NOMO-1 (cell line): ENCODE measurements at regions not wholly inside any gene's neighbourhood (a gene's known extent, or its start where the extent isn't known, plus 50 kb on each side); places are given as distances from the start of the nearest gene placed in this dataset.

Source experiments
- DNase-seq, 2 experiments: peaks; one replicate each; lab custom pipeline; 2025; ENCODE audit not compliant: unreplicated experiment in 2 of 2; lab: John Stamatoyannopoulos, UW

GRCh38 chr2:223701761-223702160 is 99.6 kb upstream of the SCG2 start:
- no peak for DNase-seq

GRCh38 chr2:223700221-223700620 is 98.1 kb upstream of the SCG2 start:
- DNase-seq = no peak

- no peak for DNase-seq
These were observed 95.9 kb upstream of the SCG2 start for GRCh38 chr2:223697892-223698645.

- no peak for DNase-seq
These were observed 95.2 kb upstream of the SCG2 start for GRCh38 chr2:223697316-223697891.

GRCh38 chr2:223696719-223697118 is 94.6 kb upstream of the SCG2 start:
- no peak for DNase-seq

GRCh38 chr2:223692191-223692947 is 90.2 kb upstream of the SCG2 start:
- DNase-seq = no peak

GRCh38 chr2:223688094-223688835 is 86.1 kb upstream of the SCG2 start:
- DNase-seq = no peak

- DNase-seq = no peak
These were observed 79.0 kb upstream of the SCG2 start for GRCh38 chr2:223681125-223681524.

GRCh38 chr2:223674998-223675609 is 72.9 kb upstream of the SCG2 start:
- DNase-seq = no peak

GRCh38 chr2:223669453-223670225 is 67.5 kb upstream of the SCG2 start:
- DNase-seq = peak; percentile 20 to 30

- DNase-seq = peak; percentile 38 to 61
These were observed 66.3 kb upstream of the SCG2 start for GRCh38 chr2:223668302-223668998.

GRCh38 chr2:223654384-223654915 is 52.3 kb upstream of the SCG2 start:
- DNase-seq = no peak

GRCh38 chr2:223652902-223653301 is 50.7 kb upstream of the SCG2 start:
- DNase-seq = no peak

GRCh38 chr2:223652122-223652521 is 50.0 kb upstream of the SCG2 start:
- DNase-seq = no peak
